Astrocyte (in vitro differentiated cells and primary cell): ENCODE measurements at regions not wholly inside any gene's neighbourhood (a gene's known extent, or its start where the extent isn't known, plus 50 kb on each side); places are given as distances from the start of the nearest gene placed in this dataset.

Experiments
- DNase-seq: peaks from one replicate; pipeline ENCODE4 v3.0.0-alpha.2; 2010; ENCODE audit warnings: low read depth
- FAIRE-seq: peaks from 2 replicates; lab custom pipeline; 2011; peaks lifted over from hg19 to GRCh38; lab: Jason Lieb, UNC
- H2AFZ ChIP-seq: 2 replicates; pipeline ENCODE4 v1.6.0; 2012; ENCODE audit warnings: low read depth, low read length, inconsistent platforms
- H3K27ac ChIP-seq: 2 replicates; pipeline ENCODE4 v1.5.1; 2011; ENCODE audit warnings: low read depth, low read length, inconsistent platforms
- H3K27me3 ChIP-seq: 2 replicates; pipeline ENCODE4 v1.6.0; 2011; ENCODE audit warnings: low read length, inconsistent platforms; ENCODE audit not compliant: insufficient read depth
- H3K36me3 ChIP-seq: 2 replicates; pipeline ENCODE4 v1.5.1; 2011; ENCODE audit warnings: low read length, inconsistent platforms; ENCODE audit not compliant: insufficient read depth
- H3K4me1 ChIP-seq: 2 replicates; pipeline ENCODE4 v1.5.1; 2011; ENCODE audit warnings: low read length, inconsistent platforms; ENCODE audit not compliant: insufficient read depth
- H3K4me2 ChIP-seq: 2 replicates; pipeline ENCODE4 v1.6.0; 2012; ENCODE audit warnings: low read length, inconsistent platforms
- H3K4me3 ChIP-seq: 2 replicates; pipeline ENCODE4 v1.5.1; 2011; ENCODE audit warnings: low read depth, mild to moderate bottlenecking, low read length, inconsistent platforms; ENCODE audit not compliant: insufficient read depth
- H3K79me2 ChIP-seq: 2 replicates; pipeline ENCODE4 v1.6.0; 2012; ENCODE audit warnings: mild to moderate bottlenecking, low read length, inconsistent platforms; ENCODE audit not compliant: insufficient read depth
- H3K9ac ChIP-seq: 2 replicates; pipeline ENCODE4 v1.6.0; 2012; ENCODE audit warnings: mild to moderate bottlenecking, low read length, inconsistent platforms
- H3K9me3 ChIP-seq: 2 replicates; pipeline ENCODE4 v1.5.1; 2012; ENCODE audit warnings: low read depth, mild to moderate bottlenecking, low read length, inconsistent platforms; ENCODE audit not compliant: insufficient read depth
- H4K20me1 ChIP-seq: 2 replicates; pipeline ENCODE4 v1.6.0; 2012; ENCODE audit warnings: low read length, inconsistent platforms; ENCODE audit not compliant: insufficient read depth
- H3K27ac Mint-ChIP-seq: one replicate; pipeline ENCODE4 v1.8.0; 2021; ENCODE audit warnings: mild to moderate bottlenecking, mixed read lengths; ENCODE audit not compliant: unreplicated experiment
- H3K27me3 Mint-ChIP-seq: one replicate; pipeline ENCODE4 v1.8.0; 2021; ENCODE audit warnings: low read depth, mixed read lengths; ENCODE audit not compliant: unreplicated experiment
- H3K36me3 Mint-ChIP-seq: one replicate; pipeline ENCODE4 v1.8.0; 2021; ENCODE audit warnings: low read depth, mixed read lengths; ENCODE audit not compliant: unreplicated experiment
- H3K4me1 Mint-ChIP-seq: one replicate; pipeline ENCODE4 v1.8.0; 2021; ENCODE audit warnings: low read depth, mixed read lengths; ENCODE audit not compliant: unreplicated experiment
- H3K4me3 Mint-ChIP-seq: one replicate; pipeline ENCODE4 v1.8.0; 2021; ENCODE audit warnings: mild to moderate bottlenecking, moderate library complexity, mixed read lengths; ENCODE audit not compliant: unreplicated experiment
- H3K9me3 Mint-ChIP-seq: one replicate; pipeline ENCODE4 v1.8.0; 2021; ENCODE audit warnings: mild to moderate bottlenecking, mixed read lengths; ENCODE audit not compliant: unreplicated experiment
- EZH2 ChIP-seq: IDR thresholded peaks from 2 replicates; pipeline ENCODE4 v1.6.1; 2012; ENCODE audit warnings: mild to moderate bottlenecking, low read length, inconsistent platforms; ENCODE audit not compliant: insufficient read depth
- TF ChIP-seq, protein P1 (sequence below): IDR thresholded peaks from 2 replicates; pipeline ENCODE4 v1.5.1; 2011; ENCODE audit warnings: low read depth, mild to moderate bottlenecking, inconsistent platforms, low read length, moderate library complexity; ENCODE audit not compliant: insufficient read depth

DNA sequence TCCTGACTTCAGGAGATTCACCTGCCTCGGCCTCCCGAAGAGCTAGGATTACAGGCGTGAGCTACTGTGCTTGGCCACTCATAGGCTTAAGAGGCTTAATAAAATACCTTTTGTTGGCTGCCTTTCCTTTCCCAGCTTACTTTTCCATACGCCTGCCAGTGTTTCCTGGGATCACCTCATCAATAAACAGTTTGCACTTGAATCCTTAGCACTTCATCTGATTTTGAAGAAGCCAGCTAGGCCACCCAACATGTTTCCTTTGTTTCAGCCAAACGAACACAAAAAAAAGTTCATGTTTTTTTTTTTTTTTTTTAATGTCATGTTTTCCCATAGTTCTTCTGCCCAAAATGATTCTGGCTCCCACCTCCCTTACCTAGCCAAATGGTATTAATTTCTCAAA lies 92.3 kb downstream of the RAP2B start:
- Histone ChIP-seq H3K27ac (no peak overlapping the region), H3K9ac (no peak overlapping the region), H2AFZ (no peak overlapping the region), H4K20me1 (no peaks in the 10 kb centered on the region), H3K9me3 (no peaks in the 10 kb centered on the region), H3K4me2 (no peak overlapping the region), H3K4me1 (peaks cover 9% of the 10 kb centered on the region), H3K36me3 (no peaks in the 10 kb centered on the region), H3K27me3 (no peaks in the 10 kb centered on the region), H3K79me2 (no peaks in the 10 kb centered on the region), H3K4me3 (no peak overlapping the region)
- Mint-ChIP-seq H3K4me3 (no peak overlapping the region), H3K27me3 (no peaks in the 10 kb centered on the region), H3K9me3 (no peaks in the 10 kb centered on the region), H3K4me1 (peaks cover 18% of the 10 kb centered on the region), H3K27ac (no peak overlapping the region), H3K36me3 (no peaks in the 10 kb centered on the region)
- FAIRE-seq (no peak), DNase-seq (no peak)
- TF ChIP-seq, protein P1, sequence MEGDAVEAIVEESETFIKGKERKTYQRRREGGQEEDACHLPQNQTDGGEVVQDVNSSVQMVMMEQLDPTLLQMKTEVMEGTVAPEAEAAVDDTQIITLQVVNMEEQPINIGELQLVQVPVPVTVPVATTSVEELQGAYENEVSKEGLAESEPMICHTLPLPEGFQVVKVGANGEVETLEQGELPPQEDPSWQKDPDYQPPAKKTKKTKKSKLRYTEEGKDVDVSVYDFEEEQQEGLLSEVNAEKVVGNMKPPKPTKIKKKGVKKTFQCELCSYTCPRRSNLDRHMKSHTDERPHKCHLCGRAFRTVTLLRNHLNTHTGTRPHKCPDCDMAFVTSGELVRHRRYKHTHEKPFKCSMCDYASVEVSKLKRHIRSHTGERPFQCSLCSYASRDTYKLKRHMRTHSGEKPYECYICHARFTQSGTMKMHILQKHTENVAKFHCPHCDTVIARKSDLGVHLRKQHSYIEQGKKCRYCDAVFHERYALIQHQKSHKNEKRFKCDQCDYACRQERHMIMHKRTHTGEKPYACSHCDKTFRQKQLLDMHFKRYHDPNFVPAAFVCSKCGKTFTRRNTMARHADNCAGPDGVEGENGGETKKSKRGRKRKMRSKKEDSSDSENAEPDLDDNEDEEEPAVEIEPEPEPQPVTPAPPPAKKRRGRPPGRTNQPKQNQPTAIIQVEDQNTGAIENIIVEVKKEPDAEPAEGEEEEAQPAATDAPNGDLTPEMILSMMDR: no peak
- no peak for TF ChIP-seq EZH2

DNA sequence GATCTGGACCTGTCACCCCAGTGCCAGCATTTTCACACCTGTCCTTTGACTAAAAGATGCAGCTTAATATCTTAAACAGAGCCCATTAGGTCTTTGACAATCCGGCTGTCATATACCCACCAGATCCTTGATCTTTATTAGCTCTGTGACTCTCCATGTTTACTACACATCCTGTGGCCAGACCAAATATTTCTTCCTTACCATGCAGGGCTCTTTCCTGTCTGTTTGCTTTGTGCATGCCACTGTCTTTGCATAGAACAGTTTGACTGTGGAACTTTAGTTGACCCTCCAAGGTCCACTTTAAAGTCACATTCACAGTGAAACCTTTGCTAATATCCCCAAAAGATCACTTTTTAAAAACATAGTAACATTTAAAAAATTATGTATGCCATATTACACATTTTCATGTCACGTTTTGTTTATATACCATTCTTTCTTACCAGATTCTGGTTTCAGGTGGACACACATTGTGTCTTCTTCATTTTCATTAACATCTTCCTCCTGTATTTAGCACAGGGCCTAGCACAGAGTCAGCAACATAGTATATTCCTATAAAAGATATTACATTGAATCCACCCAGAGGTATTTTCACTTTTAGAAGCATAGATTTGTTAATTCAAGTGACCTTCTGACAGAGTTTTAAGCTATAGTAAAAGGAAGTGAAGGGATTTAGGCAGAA lies 95.8 kb downstream of the RAP2B start:
- Histone ChIP-seq H2AFZ (no peak overlapping the region), H3K27ac (no peak overlapping the region), H3K36me3 (no peaks in the 10 kb centered on the region), H3K4me3 (no peak overlapping the region), H3K9ac (no peak overlapping the region), H3K9me3 (no peaks in the 10 kb centered on the region), H3K27me3 (no peaks in the 10 kb centered on the region), H3K79me2 (no peaks in the 10 kb centered on the region), H4K20me1 (no peaks in the 10 kb centered on the region), H3K4me1 (peaks cover 8% of the 10 kb centered on the region), H3K4me2 (no peak overlapping the region)
- peaks cover 22% of the 10 kb centered on the region for H3K4me1 Mint-ChIP-seq
- H3K9me3 Mint-ChIP-seq: no peaks in the 10 kb centered on the region
- FAIRE-seq: peak; percentile 23
- no peak for DNase-seq
- H3K36me3 Mint-ChIP-seq: no peaks in the 10 kb centered on the region
- no peaks in the 10 kb centered on the region for H3K27me3 Mint-ChIP-seq
- H3K4me3 Mint-ChIP-seq: no peak overlapping the region
- TF ChIP-seq, protein P1: no peak
- no peak for TF ChIP-seq EZH2
- no peak overlapping the region for H3K27ac Mint-ChIP-seq

DNA sequence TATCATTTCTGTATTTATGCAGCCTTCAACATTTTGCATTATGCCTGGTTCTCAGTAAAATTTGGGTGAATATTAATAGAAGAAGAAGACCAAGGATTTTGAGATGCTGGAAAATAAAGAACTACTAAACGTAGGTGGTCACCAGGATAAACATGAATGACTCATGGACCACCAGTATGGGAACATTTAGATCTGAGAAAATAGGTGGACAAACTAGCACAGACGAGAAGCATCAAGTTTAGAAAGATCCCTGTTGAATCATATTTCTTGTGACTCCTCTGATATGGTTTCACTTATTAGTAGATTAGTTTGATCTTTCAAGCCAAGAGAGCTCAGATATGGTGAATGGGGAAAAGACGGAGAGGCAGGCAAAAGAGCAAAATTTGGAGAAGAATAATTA lies 97.9 kb downstream of the RAP2B start:
- H3K27ac ChIP-seq: no peak overlapping the region
- Mint-ChIP-seq H3K4me1 (peaks cover 22% of the 10 kb centered on the region), H3K27ac (no peak overlapping the region), H3K9me3 (no peaks in the 10 kb centered on the region), H3K27me3 (no peaks in the 10 kb centered on the region), H3K4me3 (no peak overlapping the region), H3K36me3 (no peaks in the 10 kb centered on the region)
- no peaks in the 10 kb centered on the region for H4K20me1 ChIP-seq
- no peaks in the 10 kb centered on the region for H3K79me2 ChIP-seq
- TF ChIP-seq EZH2: no peak
- TF ChIP-seq, protein P1: no peak
- no peaks in the 10 kb centered on the region for H3K9me3 ChIP-seq
- H2AFZ ChIP-seq: no peak overlapping the region
- H3K36me3 ChIP-seq: no peaks in the 10 kb centered on the region
- peaks cover 7% of the 10 kb centered on the region for H3K4me1 ChIP-seq
- no peaks in the 10 kb centered on the region for H3K27me3 ChIP-seq
- no peak for FAIRE-seq
- no peak overlapping the region for H3K4me3 ChIP-seq
- no peak overlapping the region for H3K9ac ChIP-seq
- DNase-seq: no peak
- H3K4me2 ChIP-seq: no peak overlapping the region
